Uterus (tissue), 2 donors: ENCODE measurements at regions not wholly inside any gene's neighbourhood (a gene's known extent, or its start where the extent isn't known, plus 50 kb on each side); places are given as distances from the start of the nearest gene placed in this dataset.

Source experiments
- POLR2A ChIP-seq, 2 donors: fragments of 450-650 bp; IDR thresholded peaks; one replicate each; pipeline ENCODE4 v1.6.1; 2016; ENCODE audit warnings: antibody characterized with exemption in 2 of 2, mild to moderate bottlenecking in 1 of 2, moderate library complexity in 1 of 2
- TF ChIP-seq, protein P1 (sequence below), 4 experiments: fragments of 200-600 bp in 2 of 4; fragments of 450-650 bp in 2 of 4; sonication (generic) in 2 of 4; IDR thresholded peaks; one replicate each; pipeline ENCODE4 v1.5.1; 2016 to 2019; ENCODE audit warnings: antibody characterized with exemption in 4 of 4, mild to moderate bottlenecking in 2 of 4, moderate library complexity in 1 of 4

DNA sequence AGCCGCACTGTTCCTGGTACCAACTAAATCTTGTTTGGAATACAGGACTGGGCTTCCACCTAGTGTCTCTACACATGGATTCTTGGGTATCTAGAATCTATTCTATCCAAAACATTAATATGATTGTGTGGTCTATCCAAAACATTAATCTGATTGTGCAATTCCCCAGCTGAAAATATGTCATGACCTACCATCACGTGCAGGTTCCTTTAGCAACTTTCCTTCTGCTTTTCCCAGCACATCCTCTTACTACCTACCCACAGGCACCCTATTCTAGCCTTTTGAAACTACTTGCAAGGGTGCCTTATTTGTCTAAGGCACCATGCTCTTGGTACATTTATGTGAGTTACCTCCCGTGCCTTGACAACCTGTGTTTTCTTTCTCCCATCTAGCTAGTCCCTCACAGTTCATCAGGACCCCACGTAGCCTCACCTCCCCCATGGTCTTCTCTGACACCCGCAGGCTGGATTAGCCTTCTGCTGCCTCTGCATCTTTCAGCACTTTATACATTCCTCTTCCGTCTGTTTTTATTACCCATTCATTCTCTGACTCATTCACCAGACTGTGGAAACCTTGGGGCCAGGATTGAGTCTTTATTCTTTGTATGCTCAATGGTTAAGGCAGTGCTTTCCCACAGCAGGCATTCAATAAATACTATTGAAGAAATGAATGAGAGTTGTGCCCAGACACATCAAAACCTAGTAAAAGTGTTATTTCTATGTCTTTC, 88.8 kb upstream of the FAM9B start:
- no peak for TF ChIP-seq POLR2A (IDR thresholded peaks at IDR 0.05)
- TF ChIP-seq, protein P1, sequence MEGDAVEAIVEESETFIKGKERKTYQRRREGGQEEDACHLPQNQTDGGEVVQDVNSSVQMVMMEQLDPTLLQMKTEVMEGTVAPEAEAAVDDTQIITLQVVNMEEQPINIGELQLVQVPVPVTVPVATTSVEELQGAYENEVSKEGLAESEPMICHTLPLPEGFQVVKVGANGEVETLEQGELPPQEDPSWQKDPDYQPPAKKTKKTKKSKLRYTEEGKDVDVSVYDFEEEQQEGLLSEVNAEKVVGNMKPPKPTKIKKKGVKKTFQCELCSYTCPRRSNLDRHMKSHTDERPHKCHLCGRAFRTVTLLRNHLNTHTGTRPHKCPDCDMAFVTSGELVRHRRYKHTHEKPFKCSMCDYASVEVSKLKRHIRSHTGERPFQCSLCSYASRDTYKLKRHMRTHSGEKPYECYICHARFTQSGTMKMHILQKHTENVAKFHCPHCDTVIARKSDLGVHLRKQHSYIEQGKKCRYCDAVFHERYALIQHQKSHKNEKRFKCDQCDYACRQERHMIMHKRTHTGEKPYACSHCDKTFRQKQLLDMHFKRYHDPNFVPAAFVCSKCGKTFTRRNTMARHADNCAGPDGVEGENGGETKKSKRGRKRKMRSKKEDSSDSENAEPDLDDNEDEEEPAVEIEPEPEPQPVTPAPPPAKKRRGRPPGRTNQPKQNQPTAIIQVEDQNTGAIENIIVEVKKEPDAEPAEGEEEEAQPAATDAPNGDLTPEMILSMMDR (IDR thresholded peaks at IDR 0.05): no peak
